ENCODE measurements at regions not wholly inside any gene's neighbourhood (a gene's known extent, or its start where the extent isn't known, plus 50 kb on each side); places are given as distances from the start of the nearest gene placed in this dataset.

DNA sequence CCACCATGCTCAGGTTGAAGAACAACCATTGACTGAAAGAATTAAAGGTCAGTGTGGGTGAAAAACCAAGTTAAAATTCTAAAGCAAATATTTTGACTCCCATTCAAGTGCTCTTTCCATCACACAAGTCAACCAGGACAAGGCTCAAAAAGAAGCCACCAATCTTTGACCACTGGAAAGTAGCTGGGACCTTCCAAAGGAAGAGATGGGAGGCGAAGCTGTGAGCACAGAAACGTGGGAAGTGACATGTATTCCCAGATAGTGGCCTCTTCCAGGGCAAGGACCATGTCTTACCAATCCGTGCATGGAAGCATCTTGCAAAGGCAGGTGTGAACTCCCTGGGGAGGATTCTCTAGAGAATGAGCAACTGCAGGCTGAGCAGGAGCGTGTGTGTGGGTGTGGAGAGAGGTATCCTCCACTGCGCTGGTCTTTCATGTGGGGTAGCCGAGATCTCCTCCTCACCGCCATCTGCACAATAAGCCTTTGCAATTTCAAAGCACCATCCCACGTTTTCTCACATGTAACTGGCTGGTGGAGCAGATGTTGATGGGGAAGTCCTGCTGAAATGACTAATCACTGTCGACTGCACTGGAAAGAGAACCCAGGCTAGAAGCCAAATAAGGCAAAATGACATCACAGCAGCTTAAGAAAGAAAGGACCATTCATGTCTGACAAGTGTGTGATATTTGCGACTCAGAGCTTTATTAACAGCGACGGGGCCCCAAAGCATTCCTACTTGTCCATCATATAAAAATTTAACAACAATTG lies 189.4 kb upstream of the RREB1 start:
- DNase-seq (ENCODE audit: low spot score): no peak

DNA sequence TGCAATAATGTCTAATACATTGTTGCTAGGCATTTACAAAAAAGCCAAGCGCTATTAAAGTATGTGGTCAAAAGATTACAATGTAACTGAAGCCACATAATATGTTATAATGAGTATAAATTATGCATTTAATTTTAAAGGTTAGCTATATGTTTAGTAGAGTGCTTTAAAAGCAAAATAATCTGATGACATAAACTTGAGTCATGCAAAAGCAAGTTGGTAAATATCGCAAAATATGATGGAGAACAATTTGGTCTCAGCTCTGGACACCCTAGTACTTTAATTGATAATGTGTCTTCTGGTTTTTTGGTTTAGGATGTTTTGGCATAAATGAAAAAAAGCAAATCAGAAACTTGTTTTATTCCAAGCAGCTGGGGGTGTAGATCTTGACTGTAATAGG lies 188.6 kb upstream of the RREB1 start:
- no peak for DNase-seq (ENCODE audit: low spot score)

GRCh38 chr6:6920114-6920986 lies 187.4 kb upstream of the RREB1 start:
- no peak for DNase-seq (ENCODE audit: low spot score)

GRCh38 chr6:6920987-6921313 lies 186.8 kb upstream of the RREB1 start:
- DNase-seq (ENCODE audit: low spot score): no peak

- DNase-seq (ENCODE audit: low spot score): no peak
Observed at GRCh38 chr6:6922166-6922565, 185.6 kb upstream of the RREB1 start.

GRCh38 chr6:6923605-6924004 lies 184.2 kb upstream of the RREB1 start:
- DNase-seq (ENCODE audit: low spot score): no peak

GRCh38 chr6:6924708-6925107 lies 183.1 kb upstream of the RREB1 start:
- DNase-seq (ENCODE audit: low spot score): no peak

GRCh38 chr6:6925391-6926164 lies 182.2 kb upstream of the RREB1 start:
- DNase-seq (ENCODE audit: low spot score): no peak

GRCh38 chr6:6926856-6927255 lies 180.9 kb upstream of the RREB1 start:
- no peak for DNase-seq (ENCODE audit: low spot score)

DNA sequence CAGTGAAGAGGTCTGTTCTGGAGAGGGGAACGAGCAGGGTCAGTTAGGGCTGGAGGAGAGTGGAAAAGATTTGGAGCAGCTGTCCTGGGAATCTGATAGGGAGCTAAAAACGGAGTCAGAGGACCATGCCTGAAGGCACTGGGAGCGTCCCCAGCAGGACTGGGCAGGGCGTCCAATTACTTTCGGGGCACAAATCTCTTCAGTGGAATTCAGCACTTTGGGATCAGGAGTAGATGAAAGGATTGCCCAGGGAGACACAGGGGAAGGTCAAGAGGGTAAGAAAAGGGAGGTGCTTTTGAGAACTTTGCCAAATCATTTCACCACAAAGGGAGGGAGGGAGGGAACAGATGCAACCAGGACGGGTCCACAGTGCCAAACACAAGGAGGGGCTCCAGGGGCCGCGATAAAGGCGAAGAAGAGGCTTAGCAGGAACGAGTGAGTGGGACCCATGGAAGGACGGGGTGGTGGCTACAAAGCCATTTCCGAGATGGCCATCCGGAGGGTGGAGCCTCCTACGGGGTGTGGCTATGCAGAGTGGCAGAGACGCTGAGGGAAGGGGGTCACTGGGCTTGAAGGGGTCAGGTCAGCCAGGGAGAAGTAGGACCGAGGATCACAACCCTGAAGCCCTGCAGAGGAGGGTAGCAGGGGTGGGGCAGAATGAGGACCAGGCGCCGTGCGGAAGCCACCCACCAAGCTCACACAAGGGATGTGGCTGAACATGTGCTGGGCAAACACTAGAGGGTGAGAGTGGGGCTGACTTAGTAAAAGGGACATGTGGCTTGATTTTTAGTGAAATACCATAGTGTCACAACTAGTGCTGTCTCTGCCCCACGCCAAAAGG lies 180.0 kb upstream of the RREB1 start:
- no peak for DNase-seq (ENCODE audit: low spot score)

- DNase-seq (ENCODE audit: low spot score): peak; percentile 44
Observed at GRCh38 chr6:6930223-6930880, 177.4 kb upstream of the RREB1 start.

DNA sequence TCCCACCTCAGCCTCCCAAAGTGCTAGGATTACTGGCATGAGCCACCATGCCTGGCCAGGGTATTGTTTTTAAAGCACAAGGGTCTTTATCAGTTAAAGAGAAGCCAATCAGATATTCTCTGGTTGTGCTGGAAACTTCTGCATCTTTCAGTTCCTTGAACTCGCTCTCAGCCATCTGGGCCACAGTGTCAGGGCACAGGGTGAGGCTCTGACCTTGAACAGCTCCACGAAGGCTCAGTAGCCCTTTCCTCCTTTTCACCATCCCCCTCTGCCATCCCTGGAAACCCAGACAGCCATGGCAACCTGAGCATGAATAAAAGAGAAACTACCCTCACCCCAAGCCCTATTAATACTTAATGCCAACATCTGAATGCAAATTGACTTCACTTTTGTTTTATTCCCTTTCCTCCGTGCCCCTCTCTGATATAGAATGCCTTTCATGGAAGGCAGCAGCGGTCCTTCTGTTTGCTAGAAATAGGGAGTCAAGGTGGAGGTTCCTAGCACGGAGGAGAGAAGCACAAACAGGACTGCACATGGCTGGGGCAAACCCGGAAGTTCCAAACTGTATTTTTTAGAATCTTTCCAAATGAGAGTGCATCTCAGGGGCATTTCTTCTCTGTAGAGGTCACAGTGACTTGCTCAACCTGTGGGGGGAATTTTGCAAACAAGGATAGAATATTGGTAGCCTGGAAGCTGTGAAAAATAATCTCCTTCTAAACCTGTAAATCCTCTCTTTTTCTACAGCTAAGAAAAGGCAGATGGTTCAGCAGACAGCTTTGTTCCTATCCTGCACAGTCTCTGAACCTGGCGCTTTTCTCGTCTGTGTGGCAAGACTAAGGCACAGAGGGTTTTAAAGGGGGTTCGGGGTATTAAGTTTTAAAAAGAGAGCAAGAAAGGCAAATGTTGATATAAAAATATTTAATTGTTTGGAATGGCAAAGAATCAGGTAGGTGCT lies 176.4 kb upstream of the RREB1 start:
- DNase-seq (ENCODE audit: low spot score): no peak

GRCh38 chr6:6932341-6932740 lies 175.4 kb upstream of the RREB1 start:
- DNase-seq (ENCODE audit: low spot score): no peak

- no peak for DNase-seq (ENCODE audit: low spot score)
Observed at GRCh38 chr6:6932968-6933367, 174.8 kb upstream of the RREB1 start.

GRCh38 chr6:6940031-6941025 lies 167.4 kb upstream of the RREB1 start:
- DNase-seq (ENCODE audit: low spot score): no peak

DNA sequence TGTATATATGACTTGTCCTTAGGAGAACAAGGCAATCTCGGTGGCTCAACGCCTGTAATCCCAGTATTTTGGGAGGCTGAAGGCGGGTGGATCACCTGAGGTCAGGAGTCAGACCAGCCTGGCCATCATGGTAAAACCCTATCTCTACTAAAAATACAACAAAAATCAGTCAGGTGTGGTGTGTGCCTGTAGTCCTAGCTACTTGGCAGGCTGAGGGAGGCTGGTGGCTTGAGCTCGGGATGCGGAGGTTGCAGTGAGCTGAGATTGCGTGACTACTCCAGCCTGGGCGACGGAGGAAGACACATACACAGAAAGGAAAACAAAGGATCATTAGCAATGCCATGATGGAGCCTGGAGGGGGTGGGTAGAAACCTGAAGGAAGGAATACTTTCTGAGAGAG lies 166.6 kb upstream of the RREB1 start:
- DNase-seq (ENCODE audit: low spot score): no peak

DNA sequence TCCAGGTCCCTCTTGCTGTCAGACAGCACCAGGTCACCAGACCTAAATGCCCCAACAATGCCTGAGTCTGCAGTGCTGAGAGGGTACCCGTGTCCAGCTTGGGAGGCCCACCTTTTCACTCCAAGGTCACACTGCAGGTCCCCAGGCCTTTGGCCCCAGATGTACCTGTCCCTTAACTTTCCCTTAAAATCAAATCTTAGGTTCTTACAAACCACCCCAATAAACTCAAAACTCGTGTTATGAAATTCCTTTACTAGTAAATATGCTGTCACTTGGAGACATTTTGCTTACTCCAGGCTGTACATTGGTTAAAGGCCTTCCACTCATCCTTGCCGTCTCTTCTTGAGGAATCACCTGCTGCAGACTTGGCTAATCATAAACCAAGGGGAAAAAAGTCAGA lies 165.7 kb upstream of the RREB1 start:
- no peak for DNase-seq (ENCODE audit: low spot score)

- DNase-seq (ENCODE audit: low spot score): no peak
Observed at GRCh38 chr6:6942831-6943230, 164.9 kb upstream of the RREB1 start.

GRCh38 chr6:6943421-6943820 lies 164.3 kb upstream of the RREB1 start:
- DNase-seq (ENCODE audit: low spot score): no peak
